Fibroblast of lung (primary cell): ENCODE measurements at regions not wholly inside any gene's neighbourhood (a gene's known extent, or its start where the extent isn't known, plus 50 kb on each side); places are given as distances from the start of the nearest gene placed in this dataset.
A peak's percentile ranks its signal among the peaks of the same experiment; 100 is the strongest.

Experiments
- DNase-seq, 2 donors: peaks; one replicate each; pipeline versions ENCODE4 v3.0.0 to v3.0.0-alpha.2; 2010; ENCODE audit warnings: low read depth in 2 of 2
- H2AFZ ChIP-seq: 2 replicates; pipeline ENCODE4 v1.5.1; 2012; ENCODE audit warnings: low read length, control low read depth, inconsistent platforms
- H3K27ac ChIP-seq: 2 replicates; pipeline ENCODE4 v1.5.1; 2011; ENCODE audit warnings: low read length, control low read depth; ENCODE audit not compliant: insufficient read depth
- H3K27me3 ChIP-seq: 2 replicates; pipeline ENCODE4 v1.5.1; 2011; ENCODE audit warnings: mild to moderate bottlenecking, low read length; ENCODE audit not compliant: control insufficient read depth, insufficient read depth
- H3K36me3 ChIP-seq: 2 replicates; pipeline ENCODE4 v1.5.1; 2011; ENCODE audit warnings: low read length; ENCODE audit not compliant: control insufficient read depth, insufficient read depth
- H3K4me1 ChIP-seq: 2 replicates; pipeline ENCODE4 v1.5.1; 2011; ENCODE audit warnings: low read length; ENCODE audit not compliant: control insufficient read depth, insufficient read depth; ENCODE audit errors: extremely low read depth
- H3K4me2 ChIP-seq: 2 replicates; pipeline ENCODE4 v1.5.1; 2011; ENCODE audit warnings: low read length, control low read depth; ENCODE audit not compliant: insufficient read depth; ENCODE audit errors: extremely low read depth
- H3K4me3 ChIP-seq, 4 experiments: fragments of 200-600 bp in 1 of 4; sonication (generic) in 1 of 4; replicated peaks in 1 of 4; 2 replicates each; pipeline ENCODE4 v1.5.1; 2011 to 2016; ENCODE audit warnings: low read length in 4 of 4, low read depth in 3 of 4, mild to moderate bottlenecking in 3 of 4, control low read depth in 2 of 4, inconsistent platforms in 1 of 4, mixed read lengths in 1 of 4; ENCODE audit not compliant: insufficient read depth in 1 of 4; ENCODE audit errors: control extremely low read depth in 1 of 4
- H3K79me2 ChIP-seq: 2 replicates; pipeline ENCODE4 v1.5.1; 2012; ENCODE audit warnings: mild to moderate bottlenecking, low read length, inconsistent platforms; ENCODE audit not compliant: control insufficient read depth, insufficient read depth
- H3K9ac ChIP-seq: 2 replicates; pipeline ENCODE4 v1.5.1; 2011; ENCODE audit warnings: mild to moderate bottlenecking, low read length, control low read depth; ENCODE audit not compliant: insufficient read depth
- H3K9me3 ChIP-seq: 2 replicates; pipeline ENCODE4 v1.5.1; 2012; ENCODE audit warnings: low read depth, low read length; ENCODE audit not compliant: control insufficient read depth, insufficient read depth
- H4K20me1 ChIP-seq: 2 replicates; pipeline ENCODE4 v1.5.1; 2011; ENCODE audit warnings: low read length; ENCODE audit not compliant: control insufficient read depth, insufficient read depth; ENCODE audit errors: extremely low read depth
- EZH2 ChIP-seq: IDR thresholded peaks from 2 replicates; pipeline ENCODE4 v1.5.1; 2012; ENCODE audit warnings: low read length, control low read depth, mild to moderate bottlenecking; ENCODE audit errors: missing control alignments
- TF ChIP-seq, protein P1 (sequence below), 2 donors: IDR thresholded peaks in 1 of 2; conservative IDR thresholded peaks in 1 of 2; 1 replicate in 1 of 2; 2 replicates in 1 of 2; pipeline ENCODE4 v1.5.1; 2011 to 2012; ENCODE audit warnings: low read length in 2 of 2, control low read depth in 1 of 2, inconsistent platforms in 1 of 2, low read depth in 1 of 2, mild to moderate bottlenecking in 1 of 2

DNA sequence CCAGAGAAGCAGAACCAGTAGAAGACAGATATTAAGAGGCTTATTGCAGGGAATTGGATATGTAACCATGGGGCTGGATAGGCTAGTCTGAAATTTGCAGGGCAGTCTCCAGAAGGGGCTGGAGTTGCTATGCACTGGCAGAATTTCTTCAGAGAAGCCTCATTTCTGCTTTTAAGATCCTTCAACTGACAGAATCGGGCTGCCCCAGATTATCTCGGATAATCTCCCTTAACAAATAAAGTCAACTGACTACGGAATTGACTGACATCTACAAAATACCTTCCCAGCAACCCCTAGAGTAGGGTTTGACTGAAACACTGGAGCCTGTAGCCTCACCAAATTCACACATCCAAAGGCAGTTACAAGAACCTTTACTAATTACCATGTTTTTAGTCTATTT lies 136.4 kb downstream of the SOCS6 start:
- DNase-seq: no peak
- TF ChIP-seq EZH2: no peak

DNA sequence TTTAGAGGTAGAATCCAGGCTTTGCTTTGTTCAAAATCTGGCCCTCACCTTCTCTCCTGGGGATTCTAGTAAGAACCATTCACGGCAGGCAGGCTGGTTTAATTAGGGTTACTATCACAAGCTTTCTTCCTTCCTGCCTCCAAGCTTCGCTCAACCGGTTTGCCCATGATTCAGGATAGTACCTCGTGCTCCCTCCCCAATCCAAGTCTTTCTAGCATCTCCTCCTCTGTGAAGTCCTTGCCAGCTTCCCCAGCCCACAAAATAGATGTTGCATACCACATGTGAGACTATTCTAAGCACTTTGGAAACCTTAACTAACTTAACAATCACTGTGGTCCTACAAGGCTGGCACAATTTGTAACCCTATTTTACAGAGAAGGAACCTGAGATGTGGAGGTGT lies 135.1 kb downstream of the SOCS6 start:
- H3K27me3 ChIP-seq: no peaks in the 10 kb centered on the region
- no peak overlapping the region for H3K9ac ChIP-seq
- no peak overlapping the region for H3K4me3 ChIP-seq
- no peak overlapping the region for H3K27ac ChIP-seq
- TF ChIP-seq, protein P1, sequence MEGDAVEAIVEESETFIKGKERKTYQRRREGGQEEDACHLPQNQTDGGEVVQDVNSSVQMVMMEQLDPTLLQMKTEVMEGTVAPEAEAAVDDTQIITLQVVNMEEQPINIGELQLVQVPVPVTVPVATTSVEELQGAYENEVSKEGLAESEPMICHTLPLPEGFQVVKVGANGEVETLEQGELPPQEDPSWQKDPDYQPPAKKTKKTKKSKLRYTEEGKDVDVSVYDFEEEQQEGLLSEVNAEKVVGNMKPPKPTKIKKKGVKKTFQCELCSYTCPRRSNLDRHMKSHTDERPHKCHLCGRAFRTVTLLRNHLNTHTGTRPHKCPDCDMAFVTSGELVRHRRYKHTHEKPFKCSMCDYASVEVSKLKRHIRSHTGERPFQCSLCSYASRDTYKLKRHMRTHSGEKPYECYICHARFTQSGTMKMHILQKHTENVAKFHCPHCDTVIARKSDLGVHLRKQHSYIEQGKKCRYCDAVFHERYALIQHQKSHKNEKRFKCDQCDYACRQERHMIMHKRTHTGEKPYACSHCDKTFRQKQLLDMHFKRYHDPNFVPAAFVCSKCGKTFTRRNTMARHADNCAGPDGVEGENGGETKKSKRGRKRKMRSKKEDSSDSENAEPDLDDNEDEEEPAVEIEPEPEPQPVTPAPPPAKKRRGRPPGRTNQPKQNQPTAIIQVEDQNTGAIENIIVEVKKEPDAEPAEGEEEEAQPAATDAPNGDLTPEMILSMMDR (conservative IDR thresholded peaks at IDR 0.05 in 1 of 2, IDR thresholded peaks at IDR 0.05 in 1 of 2; ENCODE audit: low read depth in 1 of 2, low read length in 2 of 2): no peak
- TF ChIP-seq EZH2: no peak
- H3K79me2 ChIP-seq: no peaks in the 10 kb centered on the region
- no peak overlapping the region for H2AFZ ChIP-seq
- no peaks in the 10 kb centered on the region for H3K9me3 ChIP-seq
- H4K20me1 ChIP-seq: no peaks in the 10 kb centered on the region
- H3K4me2 ChIP-seq: no peak overlapping the region
- peak in 1 of 2 donors; percentile 71 for DNase-seq
- H3K4me1 ChIP-seq: peaks cover 24% of the 10 kb centered on the region
- no peaks in the 10 kb centered on the region for H3K36me3 ChIP-seq

More for the DNA sequence above, 136.4 kb downstream of the SOCS6 start:
- no peaks in the 10 kb centered on the region for H3K27me3 ChIP-seq
- H3K4me1 ChIP-seq: peaks cover 17% of the 10 kb centered on the region
- H3K9ac ChIP-seq: no peak overlapping the region
- no peaks in the 10 kb centered on the region for H4K20me1 ChIP-seq
- H3K4me2 ChIP-seq: no peak overlapping the region
- H3K36me3 ChIP-seq: no peaks in the 10 kb centered on the region
- no peak overlapping the region for H3K4me3 ChIP-seq
- no peaks in the 10 kb centered on the region for H3K9me3 ChIP-seq
- no peak overlapping the region for H2AFZ ChIP-seq
- H3K27ac ChIP-seq: no peak overlapping the region
- no peaks in the 10 kb centered on the region for H3K79me2 ChIP-seq

DNA sequence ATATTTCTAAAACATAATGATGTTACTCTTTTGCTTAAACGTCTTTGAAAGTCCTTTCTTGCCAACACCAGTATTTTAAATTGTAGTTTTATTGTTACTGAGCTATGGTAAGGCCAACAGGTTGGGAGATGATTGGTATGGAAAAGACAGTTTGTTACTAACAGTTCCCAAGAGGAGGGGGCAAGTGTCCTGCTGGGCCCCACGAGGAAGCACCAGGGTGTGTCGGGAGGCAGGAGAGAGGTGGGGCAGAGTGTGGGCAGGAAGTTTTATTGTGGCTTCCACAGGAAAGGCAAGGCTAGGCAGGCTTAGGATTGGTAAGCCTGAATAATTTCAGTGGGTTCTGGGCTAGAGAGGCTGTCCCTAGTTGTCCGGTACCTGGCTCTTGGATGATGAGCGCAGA lies 134.3 kb downstream of the SOCS6 start:
- H3K27ac ChIP-seq: no peak overlapping the region
- H3K4me1 ChIP-seq: peaks cover 26% of the 10 kb centered on the region
- H2AFZ ChIP-seq: no peak overlapping the region
- H3K9me3 ChIP-seq: no peaks in the 10 kb centered on the region
- no peaks in the 10 kb centered on the region for H3K36me3 ChIP-seq
- no peak for DNase-seq
- no peak for TF ChIP-seq EZH2
- TF ChIP-seq, protein P1 (conservative IDR thresholded peaks at IDR 0.05 in 1 of 2, IDR thresholded peaks at IDR 0.05 in 1 of 2; ENCODE audit: low read depth in 1 of 2, low read length in 2 of 2): no peak
- H3K4me2 ChIP-seq: no peak overlapping the region
- H3K4me3 ChIP-seq: no peak overlapping the region
- H3K9ac ChIP-seq: no peak overlapping the region
- no peaks in the 10 kb centered on the region for H4K20me1 ChIP-seq
- H3K79me2 ChIP-seq: no peaks in the 10 kb centered on the region
- no peaks in the 10 kb centered on the region for H3K27me3 ChIP-seq
